ENCODE measurements at regions not wholly inside any gene's neighbourhood (a gene's known extent, or its start where the extent isn't known, plus 50 kb on each side); places are given as distances from the start of the nearest gene placed in this dataset.

DNA sequence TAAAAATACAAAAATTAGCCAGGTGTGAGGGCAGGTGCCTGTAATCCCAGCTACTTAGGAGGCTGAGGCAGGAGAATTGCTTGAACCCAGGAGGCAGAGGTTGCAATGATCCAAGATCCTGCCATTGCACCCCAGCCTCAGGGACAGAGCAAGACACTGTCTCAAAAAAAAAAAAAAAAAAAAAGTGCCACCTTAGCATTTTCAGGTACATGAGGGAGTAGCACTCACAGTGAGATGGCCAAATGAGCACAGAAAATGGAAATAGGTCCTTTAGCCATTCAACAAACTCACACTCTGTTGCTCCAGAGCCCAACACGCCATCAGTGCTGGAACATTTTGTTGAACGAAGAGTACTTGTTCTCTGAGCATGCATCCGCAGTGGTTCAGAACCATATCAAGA lies 75.2 kb upstream of the MYL2 start:
- TF ChIP-seq FOXA1 (IDR thresholded peaks at IDR 0.05) (no peak), CTCF (IDR thresholded peaks at IDR 0.05; ENCODE audit: low read depth, low read length, missing input control) (no peak)
